ENCODE measurements at regions not wholly inside any gene's neighbourhood (a gene's known extent, or its start where the extent isn't known, plus 50 kb on each side); places are given as distances from the start of the nearest gene placed in this dataset.

- WGBS, 4 donors: 67 to 81% (median 78%) methylated on average over 11 of the region's 11 CpGs
Measured at GRCh38 chr15:95659656-95660055, 670.8 kb upstream of the NR2F2 start.

DNA sequence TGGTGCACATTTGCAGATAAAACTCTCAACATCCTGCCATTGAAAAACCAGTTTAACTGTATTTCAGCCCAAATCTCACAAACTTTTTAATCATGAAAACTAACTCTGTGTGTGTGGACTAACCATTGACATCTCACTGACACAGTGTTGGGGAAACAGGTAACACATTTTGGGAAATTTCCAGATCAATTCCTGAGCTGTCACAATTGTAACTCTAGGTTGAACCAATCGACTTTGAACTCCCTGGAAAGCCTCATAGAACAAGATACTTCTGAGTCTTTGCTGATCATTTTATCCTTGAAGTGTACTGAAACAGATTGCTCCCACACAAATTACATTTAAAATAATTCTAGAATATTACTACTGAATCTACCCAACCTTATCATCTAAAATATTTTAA, 667.9 kb upstream of the NR2F2 start:
- TF ChIP-seq, protein P1, sequence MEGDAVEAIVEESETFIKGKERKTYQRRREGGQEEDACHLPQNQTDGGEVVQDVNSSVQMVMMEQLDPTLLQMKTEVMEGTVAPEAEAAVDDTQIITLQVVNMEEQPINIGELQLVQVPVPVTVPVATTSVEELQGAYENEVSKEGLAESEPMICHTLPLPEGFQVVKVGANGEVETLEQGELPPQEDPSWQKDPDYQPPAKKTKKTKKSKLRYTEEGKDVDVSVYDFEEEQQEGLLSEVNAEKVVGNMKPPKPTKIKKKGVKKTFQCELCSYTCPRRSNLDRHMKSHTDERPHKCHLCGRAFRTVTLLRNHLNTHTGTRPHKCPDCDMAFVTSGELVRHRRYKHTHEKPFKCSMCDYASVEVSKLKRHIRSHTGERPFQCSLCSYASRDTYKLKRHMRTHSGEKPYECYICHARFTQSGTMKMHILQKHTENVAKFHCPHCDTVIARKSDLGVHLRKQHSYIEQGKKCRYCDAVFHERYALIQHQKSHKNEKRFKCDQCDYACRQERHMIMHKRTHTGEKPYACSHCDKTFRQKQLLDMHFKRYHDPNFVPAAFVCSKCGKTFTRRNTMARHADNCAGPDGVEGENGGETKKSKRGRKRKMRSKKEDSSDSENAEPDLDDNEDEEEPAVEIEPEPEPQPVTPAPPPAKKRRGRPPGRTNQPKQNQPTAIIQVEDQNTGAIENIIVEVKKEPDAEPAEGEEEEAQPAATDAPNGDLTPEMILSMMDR (IDR thresholded peaks at IDR 0.05): no peak
- TF ChIP-seq POLR2A (IDR thresholded peaks at IDR 0.05): no peak
- Histone ChIP-seq H3K36me3 (replicated peaks in 1 of 2) (no peaks in the 10 kb centered on the region), H3K4me1 (replicated peaks in 1 of 2) (no peaks in the 10 kb centered on the region), H3K27me3 (no peaks in the 10 kb centered on the region), H3K9me3 (replicated peaks in 1 of 3) (no peaks in the 10 kb centered on the region), H3K4me3 (no peak overlapping the region), H3K27ac (no peak overlapping the region)
- WGBS, 4 donors: 55 to 64% (median 58%) methylated on average over 1 of the region's 1 CpG
- intact Hi-C loops (cut with DNase I): no loop called here
- DNase-seq: no peak

More at GRCh38 chr15:95659656-95660055, 670.8 kb upstream of the NR2F2 start:
- intact Hi-C loops (cut with DNase I): no loop called here
- Histone ChIP-seq H3K36me3 (replicated peaks in 1 of 2) (no peaks in the 10 kb centered on the region), H3K27me3 (no peaks in the 10 kb centered on the region), H3K4me3 (no peak overlapping the region), H3K9me3 (replicated peaks in 1 of 3) (no peaks in the 10 kb centered on the region), H3K27ac (no peak overlapping the region), H3K4me1 (replicated peaks in 1 of 2) (no peaks in the 10 kb centered on the region)
- DNase-seq: no peak
- TF ChIP-seq POLR2A (IDR thresholded peaks at IDR 0.05): no peak
- TF ChIP-seq, protein P1 (IDR thresholded peaks at IDR 0.05): no peak

DNA sequence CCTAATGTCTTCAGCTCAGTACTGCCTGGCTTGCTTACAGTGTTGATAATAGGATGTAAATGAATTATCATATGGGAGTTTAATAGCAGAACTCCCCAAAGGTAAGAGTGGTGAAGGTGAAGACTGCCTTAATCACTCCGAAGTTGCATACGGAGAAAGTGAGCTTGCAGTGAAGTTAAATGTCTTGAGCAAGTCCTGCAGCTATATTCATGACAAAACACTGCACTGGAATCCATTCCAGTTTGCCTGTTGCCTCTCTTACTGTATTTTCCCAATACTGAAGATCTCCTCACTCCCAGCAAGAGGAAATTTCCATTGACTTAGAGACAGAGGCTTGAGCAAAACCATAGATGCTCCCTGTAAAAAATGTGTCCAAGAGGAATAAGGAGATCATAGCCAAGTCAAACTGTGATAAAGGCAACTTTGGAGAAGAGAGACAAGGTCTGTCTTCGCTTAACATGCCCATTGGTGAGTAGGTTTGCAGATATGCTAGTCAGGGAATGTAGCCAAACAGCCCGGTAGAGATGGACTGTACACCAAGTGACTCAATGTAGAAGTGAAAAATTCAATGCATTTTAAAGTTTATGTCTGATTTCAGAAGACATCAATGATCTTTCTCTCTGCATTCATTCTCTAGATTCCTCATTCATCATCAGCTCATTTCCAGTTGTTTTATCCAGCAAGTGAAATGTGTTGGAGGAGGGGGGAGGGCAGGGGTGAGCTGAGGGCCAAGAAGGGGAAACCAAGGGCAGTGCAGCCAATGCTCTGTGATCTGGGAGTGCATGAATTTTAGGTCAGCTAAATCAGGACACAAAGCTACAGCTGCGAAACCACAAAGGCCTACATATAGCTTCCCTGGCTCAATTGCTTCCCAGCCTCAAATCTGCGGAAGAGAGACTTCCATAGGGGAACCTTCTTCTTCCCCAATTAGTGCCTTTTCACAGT, 667.1 kb upstream of the NR2F2 start:
- intact Hi-C loops (cut with DNase I): no loop called here

GRCh38 chr15:95664450-95664849, 666.0 kb upstream of the NR2F2 start:
- no peaks in the 10 kb centered on the region for H3K36me3 ChIP-seq (replicated peaks in 1 of 2)
- H3K4me1 ChIP-seq (replicated peaks in 1 of 2): no peaks in the 10 kb centered on the region
- no peaks in the 10 kb centered on the region for H3K9me3 ChIP-seq (replicated peaks in 1 of 3)
- no peak overlapping the region for H3K27ac ChIP-seq
- intact Hi-C loops (cut with DNase I): no loop called here
- H3K27me3 ChIP-seq: no peaks in the 10 kb centered on the region
- 69 to 85% (median 72%) methylated on average over 3 of the region's 3 CpGs for WGBS, 4 donors
- DNase-seq: no peak
- no peak overlapping the region for H3K4me3 ChIP-seq
- no peak for TF ChIP-seq POLR2A (IDR thresholded peaks at IDR 0.05)
- TF ChIP-seq, protein P1 (IDR thresholded peaks at IDR 0.05): no peak

More for the DNA sequence above, 667.1 kb upstream of the NR2F2 start:
- Histone ChIP-seq H3K4me1 (replicated peaks in 1 of 2) (no peaks in the 10 kb centered on the region), H3K4me3 (no peak overlapping the region), H3K36me3 (replicated peaks in 1 of 2) (no peaks in the 10 kb centered on the region), H3K27me3 (no peaks in the 10 kb centered on the region), H3K9me3 (replicated peaks in 1 of 3) (no peaks in the 10 kb centered on the region), H3K27ac (no peak overlapping the region)
- TF ChIP-seq POLR2A (IDR thresholded peaks at IDR 0.05): no peak
- TF ChIP-seq, protein P1 (IDR thresholded peaks at IDR 0.05): no peak
- no peak for DNase-seq
- WGBS, 4 donors: 75 to 89% (median 79%) methylated on average over 6 of the region's 6 CpGs
